GM12891 (cell line): ENCODE measurements at regions not wholly inside any gene's neighbourhood (a gene's known extent, or its start where the extent isn't known, plus 50 kb on each side); places are given as distances from the start of the nearest gene placed in this dataset.

Source experiments
- POLR2A ChIP-seq: IDR thresholded peaks from 2 replicates; pipeline ENCODE4 v1.6.1; 2011; ENCODE audit warnings: low read depth, low read length, control low read depth
- TAF1 ChIP-seq: IDR thresholded peaks from 2 replicates; pipeline ENCODE4 v1.6.1; 2011; ENCODE audit warnings: low read depth, low read length, control low read depth

GRCh38 chr11:134554861-134555260 is 142.8 kb upstream of the B3GAT1 start:
- TF ChIP-seq TAF1 (no peak), POLR2A (no peak)
